HG03432 (cell line): ENCODE measurements at regions not wholly inside any gene's neighbourhood (a gene's known extent, or its start where the extent isn't known, plus 50 kb on each side); places are given as distances from the start of the nearest gene placed in this dataset.

Experiments
- ATAC-seq: cut with Tn5 transposase; IDR thresholded peaks from one replicate; pipeline ENCODE4 v1.9.1; 2021; ENCODE audit warnings: mild to moderate bottlenecking, moderate library complexity; ENCODE audit not compliant: unreplicated experiment

DNA sequence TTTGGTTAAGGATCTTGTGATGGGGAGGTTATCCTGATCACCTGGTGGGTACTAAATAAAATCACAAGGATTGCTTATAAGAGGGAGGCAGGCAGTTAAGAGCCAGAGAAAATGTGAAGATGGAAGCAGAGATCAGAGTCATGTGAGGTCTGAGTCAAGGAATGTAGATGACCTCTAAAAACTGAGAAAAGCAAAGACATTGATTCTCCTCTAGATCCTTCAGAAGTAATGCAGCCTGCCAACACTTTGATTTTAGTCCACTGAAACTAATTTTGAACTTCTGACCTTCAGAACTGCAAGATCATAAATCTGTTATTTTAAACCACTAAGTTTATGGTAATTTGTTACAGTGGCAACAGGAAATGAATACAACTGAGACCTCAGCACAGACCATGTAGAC, 499.0 kb downstream of the GADD45G start:
- no peak for ATAC-seq

DNA sequence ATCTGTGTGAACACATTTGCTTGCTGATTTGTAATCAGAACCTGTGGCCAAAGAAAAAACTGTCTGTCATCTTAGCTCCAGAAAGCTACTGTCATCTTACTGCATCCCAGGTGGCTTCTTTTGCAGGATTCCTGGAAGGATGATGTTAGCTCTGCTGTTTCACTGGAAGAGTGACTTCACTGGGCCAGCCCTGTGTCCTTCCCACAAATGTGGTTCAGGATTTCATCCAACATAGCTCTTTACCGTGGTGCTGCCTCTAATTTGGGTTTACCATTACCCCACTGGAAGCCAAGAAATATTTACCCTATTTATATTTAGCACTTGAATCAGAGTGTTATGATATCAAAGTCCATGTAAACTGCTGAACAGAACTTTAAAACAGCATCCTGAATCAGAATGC, 501.0 kb downstream of the GADD45G start:
- no peak for ATAC-seq

DNA sequence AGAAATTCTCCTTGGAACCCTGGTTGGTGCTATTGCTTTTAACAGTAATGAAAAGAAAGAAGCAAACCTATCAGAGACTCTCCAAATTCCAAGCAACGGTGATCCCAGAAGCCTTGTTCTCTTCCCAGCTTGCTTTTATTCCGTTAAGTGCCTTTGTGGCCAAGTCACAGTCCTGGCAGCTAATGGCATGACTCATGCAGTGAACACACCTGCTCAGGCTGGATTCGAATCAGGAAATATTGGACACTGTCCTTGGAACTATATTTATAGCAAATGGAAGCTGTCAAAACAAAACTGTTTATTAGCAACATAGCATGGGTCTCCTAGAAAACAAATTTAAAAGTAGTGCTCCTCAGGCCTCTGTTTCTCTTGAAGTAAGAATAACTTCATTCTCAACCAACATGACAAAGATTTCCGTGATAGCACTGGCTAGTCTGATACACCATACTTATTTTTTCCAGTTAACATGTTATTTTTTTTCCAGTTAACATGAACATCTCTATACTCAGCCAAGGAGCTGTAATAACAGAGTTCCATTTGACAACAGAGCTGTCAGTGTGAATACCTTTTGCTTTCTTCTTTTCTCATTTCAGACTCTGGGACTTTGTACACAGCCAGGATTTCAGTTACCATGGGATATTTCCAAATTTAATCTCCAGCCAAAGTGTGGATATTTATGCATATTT, 502.4 kb downstream of the GADD45G start:
- no peak for ATAC-seq

DNA sequence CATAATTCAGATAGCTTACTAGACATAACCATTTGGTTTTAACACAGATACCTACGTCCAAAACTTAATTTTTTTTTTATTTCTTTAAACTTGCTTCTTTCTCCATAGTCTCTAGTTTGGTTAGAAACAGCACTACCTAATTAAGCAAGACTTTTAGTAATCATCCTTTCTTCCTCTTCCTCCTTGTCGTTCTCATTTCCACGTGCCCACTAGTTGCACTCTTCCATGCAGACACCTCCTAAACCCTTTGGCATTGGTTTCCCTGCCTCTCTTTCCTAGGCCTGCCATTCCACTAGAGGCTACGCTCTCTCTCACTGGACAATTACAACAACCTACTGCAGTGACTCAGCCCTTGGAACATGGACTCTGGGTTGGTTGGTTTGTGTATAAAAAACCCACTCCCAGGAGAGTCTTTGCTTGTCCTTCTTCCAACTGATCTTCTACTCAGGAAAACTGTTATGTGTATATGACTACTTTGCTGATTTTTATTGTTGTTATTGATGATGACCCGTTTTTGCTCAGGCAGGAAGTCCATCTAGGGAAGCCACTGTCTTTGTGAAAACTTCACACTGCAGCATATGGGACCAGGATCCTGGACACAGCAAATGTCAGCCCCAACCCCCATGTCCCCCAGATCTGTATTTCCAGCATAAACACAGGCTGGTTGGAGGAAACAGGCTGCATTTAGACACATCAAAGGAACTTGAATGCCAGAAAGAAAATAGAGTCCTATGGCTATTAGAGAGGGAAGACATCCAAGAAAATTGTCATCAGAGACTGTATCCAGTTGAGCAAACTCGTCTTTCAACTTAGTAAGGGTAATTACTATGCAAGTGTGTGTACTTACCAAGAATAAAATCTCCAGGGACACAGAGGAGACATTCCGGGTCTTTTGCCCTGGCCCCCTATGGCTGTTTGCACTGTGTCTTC, 503.2 kb downstream of the GADD45G start:
- ATAC-seq = no peak

DNA sequence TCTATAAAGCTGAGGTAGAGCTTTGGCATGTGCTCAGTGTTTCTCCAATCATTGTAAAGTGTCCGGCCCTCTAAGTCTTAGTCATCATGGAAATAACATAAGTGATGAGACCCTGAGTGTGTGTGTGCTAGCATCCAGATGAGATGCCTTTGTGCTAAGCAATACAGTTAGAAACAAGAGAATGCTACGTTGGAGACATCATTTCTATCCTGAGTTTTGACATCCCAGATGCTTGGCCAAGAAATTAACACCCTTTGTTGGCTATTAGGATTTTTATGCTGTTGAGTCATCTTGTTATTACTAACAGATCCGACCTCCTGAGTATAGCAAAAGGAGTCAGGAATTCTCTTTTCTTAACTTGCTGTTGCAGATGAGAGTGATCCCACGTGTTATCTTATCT, 508.0 kb downstream of the GADD45G start:
- no peak for ATAC-seq

DNA sequence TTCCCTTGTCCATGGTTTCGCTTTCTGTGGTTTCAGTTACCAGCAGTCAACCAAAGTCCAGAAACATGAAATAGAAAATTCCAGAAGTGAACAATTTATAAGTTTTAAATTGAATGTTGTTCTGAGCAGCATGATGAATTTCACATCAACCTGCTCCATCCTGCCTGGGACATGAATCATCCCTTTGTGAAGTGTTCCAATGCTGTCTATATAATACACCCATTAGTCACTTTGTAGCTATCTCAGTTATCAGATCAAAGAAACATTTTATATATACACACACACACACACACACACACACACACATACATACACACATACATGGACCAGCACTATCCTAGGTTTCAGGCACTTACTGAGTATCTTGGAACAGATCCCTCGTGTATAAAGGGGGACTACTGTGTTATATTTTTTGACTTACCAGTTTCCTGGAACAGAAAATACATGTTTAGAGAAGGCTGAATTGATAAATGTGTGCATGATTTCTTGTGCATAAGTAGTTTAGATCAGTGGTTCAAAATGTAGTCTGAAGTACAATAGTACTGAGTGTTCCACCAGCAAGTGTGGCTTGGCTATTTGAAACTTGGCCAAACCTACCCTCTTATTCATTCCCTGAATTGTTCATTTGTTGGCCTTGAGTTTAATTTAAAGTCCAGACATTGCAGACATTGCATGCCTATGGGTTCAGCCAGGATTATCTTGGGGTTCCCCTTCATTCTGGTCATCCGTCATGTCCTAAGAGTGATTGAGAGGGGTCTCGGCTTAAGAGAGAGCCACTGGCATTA, 510.0 kb downstream of the GADD45G start:
- no peak for ATAC-seq

DNA sequence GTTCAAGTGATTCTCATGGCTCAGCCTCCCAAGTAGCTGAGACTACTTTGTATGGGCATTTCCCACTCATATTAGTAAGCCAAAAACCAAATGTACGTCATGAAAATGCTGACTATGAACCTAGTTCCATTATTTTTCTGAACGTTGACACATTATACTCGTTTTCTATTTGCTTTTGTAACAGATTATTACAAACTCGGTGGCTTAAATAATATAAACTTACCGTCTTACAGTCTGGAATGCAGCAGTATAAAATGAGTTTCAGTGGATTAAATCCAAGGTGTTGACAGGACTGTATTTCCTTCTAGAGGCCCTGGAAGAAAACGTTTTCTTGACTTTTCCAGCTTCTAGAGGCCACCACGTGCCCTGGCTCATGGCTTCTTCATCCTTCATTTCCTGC, 517.0 kb downstream of the GADD45G start:
- ATAC-seq = no peak

DNA sequence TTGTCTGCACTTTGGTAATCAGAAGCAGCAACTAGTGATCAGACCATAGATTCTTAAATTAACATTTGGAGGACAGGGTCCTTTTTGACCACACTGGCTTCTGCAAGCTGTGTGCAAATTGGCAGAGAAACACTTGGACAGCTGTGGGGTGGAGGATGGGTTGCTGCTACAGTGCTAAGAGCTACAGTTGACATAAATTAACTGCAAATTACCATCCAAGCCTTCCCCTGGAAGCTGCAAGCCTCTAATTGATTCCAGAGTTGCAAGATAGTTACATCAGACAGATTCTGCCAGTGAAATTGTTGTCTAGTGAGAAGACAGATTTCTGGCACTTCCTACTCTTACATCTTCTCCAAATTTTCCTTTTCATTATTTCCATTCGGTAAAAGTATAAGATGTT, 517.7 kb downstream of the DIRAS2 start:
- ATAC-seq = no peak

DNA sequence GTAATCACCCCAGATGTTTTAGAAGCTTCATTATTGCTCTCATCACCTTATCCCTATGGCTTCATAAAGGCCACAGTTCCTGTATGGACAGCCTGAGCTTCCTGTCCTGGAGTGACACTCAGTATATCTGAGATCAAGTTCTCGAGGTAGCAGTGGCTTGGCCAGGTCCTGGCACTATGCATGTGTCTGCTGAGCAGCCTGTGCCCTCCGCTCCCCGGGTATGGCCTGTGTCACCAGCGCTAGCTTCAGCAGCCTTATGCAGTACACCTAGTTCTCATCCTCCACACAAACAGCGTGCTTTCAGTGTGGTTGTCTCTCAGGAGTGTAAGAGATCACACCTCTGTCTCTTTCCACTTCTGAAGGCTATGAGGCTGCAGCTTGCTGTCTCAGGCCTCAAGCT, 514.7 kb downstream of the DIRAS2 start:
- ATAC-seq = no peak

DNA sequence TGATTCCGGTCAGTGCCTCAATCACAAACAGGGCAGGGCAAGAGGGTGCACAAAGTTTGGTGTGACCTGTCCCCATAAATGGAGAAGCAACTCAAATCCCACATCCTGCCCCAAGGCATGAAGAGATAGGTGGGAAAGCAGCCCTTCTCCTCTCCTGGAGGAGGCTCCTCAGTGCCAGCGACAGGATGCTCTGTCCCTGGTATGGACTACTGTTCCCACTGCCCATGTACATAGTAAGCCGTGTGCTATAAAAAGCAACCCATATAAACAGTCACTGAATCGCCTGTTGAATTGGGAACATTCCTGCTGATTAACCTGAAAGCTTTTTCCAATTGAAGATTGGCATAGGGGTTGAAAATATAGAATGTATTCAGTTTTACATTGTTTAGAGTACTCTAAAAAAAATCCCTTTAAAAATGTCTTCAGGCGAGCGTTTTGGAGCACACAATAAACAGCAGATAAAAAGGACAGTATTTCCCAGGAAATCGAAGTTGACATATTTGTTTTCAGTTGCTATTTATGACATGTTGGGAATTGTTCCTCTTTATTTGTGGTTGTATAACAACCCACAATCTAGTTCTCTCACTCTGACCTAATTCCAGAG, 513.9 kb downstream of the DIRAS2 start:
- ATAC-seq = no peak

DNA sequence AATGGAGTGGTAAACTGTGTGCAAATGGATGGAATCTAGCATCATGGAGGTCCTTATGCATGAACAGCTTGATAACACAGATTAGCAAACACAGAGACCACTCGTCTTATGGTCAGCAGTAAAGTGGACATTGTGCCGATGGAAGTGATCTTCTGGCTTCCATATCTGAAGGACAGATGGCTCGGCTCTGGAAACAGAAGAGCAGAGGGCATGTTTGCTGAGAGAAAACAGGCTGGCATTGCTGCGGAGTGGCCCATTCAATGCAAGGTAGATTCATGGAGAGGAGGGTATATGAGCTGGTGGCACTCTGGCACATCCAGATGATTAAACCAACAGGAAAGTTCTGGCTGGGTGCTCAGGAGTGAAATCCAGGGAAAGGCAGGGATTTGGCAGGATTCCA, 513.2 kb downstream of the DIRAS2 start:
- no peak for ATAC-seq

DNA sequence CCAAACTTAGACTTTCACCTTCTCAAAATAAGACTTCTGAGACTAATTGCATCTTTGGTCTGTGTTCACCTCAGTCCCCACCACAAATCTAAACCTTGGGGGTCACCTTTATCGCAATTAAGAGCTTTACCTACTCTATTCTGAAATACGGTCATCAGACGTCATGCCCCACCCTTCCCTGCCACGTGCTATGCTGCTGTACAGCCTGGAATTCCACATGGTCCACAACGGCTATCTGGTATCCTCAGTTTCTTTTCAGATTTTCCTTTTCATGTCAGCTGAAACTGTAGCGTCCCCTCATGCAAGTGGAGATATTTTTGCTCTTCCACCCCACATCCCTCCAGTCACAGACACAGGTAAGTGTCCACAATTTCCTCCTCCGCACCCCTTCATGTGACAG, 511.1 kb downstream of the DIRAS2 start:
- ATAC-seq = no peak

DNA sequence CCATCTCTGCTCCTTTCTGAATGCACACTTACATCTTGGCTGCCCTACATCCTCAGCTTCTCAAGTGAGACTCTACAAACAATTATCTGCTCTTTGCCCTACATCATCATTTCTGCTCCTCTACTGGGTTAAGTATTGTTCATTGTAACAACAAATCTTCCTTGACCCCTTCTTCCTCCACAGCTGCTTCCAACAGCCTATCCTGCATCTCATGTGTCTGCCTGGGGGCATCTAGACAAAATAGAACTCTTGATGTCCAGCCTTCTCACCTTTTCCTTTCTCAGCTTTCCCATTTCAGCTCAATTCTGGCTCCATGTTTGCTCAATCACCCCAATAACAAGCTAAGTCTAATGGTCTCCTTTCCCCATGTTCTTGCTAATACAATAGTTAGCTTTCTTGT, 509.8 kb downstream of the DIRAS2 start:
- ATAC-seq = no peak

DNA sequence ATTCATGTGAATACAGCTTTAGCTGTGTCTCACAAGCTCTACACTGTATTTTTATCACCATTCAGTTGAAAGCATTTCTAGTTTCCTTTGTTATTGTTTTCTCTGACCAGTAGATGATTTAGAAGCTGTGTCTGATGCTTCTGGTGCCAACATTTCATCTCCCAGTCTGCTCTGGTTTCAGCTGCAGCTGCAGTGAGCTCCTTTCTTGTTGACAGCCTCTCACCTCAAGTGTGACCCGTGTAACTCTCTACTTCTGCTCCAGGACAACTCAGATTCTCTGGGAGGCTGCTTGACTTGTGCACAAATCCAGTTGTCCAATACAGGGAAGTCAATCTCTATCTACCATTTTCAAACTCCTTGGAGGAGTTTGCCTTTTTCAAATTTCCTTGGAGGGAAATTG, 504.8 kb downstream of the DIRAS2 start:
- ATAC-seq = no peak

DNA sequence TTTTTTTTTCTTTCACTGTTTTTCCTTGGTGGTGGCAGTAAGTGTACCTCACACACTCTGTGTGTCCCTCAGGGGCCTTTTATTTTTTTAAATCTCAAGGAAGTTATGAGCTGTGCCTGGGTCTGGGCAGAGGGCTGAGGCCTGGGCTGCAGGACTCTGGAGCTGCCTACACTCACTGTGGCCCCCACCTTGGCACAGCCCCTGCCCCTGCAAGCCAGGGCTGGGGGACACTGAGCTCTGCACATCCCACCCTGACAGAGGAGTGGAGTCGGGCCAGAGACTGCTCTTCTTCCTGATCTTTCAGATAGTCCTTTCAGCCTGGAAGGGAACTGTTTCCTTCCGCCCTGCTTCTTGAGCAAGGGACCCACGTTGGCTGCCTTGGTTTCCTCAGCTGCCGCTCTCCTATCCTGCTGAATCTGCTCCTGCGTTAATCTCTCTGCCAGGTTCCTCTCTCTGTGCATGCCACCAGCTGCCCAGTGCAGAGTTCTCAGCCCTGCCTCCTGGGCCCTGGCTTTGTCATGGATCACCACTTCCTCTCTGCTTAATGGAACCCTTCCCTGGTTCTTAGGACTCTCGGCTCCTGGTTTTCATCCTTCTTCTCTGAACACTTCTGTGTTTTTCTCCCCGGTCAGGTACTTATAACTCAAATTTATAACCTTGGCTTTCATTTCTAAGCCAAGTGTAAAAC, 502.3 kb downstream of the DIRAS2 start:
- no peak for ATAC-seq

DNA sequence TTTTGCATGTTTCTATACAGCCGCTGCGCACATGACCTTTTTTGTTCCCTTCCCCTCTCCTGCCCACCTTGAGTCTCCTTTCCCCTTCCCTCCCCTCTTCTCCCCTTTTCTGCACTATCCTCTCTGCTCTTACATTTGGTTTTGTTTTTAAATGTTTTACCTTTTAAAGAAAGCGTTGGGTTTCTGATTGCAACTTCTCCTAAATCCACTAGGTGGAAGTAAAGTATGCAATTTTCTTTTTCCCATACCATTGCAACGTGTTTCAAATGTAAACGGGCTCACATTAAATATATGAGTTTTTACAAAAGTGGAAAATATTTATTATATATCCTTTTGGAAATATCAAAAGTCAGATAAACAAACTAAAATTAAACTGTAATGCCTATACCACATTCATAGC, 500.9 kb downstream of the DIRAS2 start:
- ATAC-seq = no peak

DNA sequence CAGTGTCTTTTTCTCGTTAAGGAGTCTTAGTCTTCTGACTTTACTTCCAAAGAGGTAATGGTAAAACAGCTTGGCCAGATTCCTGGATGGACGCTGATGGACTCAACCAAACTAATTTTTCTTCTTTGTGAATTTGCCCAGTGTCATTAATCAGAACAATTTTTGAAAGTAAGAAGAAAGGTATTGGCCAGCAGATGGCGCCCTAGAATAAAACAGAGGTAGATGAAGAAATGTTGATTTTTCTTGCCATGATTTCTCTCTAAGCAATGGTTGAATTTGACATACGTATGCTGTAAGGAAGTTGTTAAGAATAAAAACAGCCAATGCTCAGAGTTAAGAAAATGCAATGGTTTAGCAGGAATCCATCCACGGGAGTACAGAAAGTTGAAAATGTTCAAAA, 500.0 kb downstream of the DIRAS2 start:
- no peak for ATAC-seq

DNA sequence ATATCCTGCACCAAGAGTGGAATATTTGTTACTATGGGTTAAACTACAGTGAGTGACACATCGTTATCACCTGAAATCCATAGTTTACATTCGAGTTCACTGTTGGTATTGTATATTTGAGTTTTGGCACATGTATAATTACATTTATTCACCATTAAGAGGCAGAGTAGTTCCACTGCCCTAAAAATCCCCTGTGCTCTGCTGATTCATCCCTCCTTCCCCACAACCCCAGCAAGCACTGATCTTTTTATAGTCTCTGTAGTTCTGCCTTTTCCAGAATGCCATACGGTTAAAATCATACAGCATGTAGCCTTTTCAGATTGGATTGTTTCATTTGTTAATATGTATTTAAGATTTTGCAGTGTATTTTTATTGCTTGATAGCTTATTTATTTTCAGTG, 495.2 kb downstream of the DIRAS2 start:
- no peak for ATAC-seq

DNA sequence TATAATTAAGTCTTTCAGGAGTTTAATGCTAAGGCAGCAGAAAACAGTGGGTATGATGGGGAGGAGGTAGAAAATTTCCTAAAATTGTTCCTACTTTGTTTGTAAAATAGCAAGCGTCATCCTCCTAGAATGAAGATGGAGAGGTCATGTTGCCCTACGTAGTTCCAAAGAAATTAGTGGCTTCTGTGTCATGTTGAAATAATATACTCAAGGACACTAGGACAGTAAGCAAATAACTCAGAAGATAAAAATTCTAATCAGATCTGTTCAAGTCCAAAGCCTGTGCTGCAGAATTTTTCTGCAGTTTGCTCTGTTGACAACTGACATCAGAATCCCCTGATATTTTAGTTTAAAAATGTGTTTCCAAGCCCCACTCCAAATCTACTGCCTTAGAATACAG, 486.3 kb downstream of the DIRAS2 start:
- ATAC-seq = no peak

DNA sequence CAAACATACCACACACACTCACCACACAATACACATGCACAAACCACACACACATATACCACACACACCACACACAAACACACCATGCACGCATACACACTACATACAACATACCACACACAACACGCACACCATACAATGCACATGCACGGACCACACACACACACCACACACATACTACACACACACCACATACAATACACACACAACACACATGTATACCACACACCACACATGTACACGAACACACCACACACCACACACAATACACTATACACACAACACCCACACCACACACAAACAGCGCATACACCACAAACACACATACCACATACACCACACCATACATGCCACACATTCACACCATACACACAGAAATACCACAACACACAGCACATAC, 480.3 kb downstream of the DIRAS2 start:
- ATAC-seq = no peak

DNA sequence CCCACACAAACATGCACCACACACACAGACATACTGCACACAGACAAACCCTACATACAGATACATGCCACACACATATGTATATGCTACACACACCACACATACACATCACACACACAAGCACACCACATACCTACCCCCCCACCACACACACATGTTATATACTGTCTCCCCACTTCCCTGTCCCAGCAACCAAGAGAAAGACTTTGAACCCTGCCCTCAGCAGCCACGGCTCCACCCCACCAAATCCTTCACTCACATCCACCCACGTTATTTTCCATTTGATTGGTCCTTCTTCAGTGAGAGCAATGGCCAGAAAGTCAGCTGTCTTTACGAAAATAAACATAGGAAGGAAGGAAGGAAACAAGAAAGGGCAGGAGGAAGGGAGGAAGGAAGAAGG, 479.8 kb downstream of the DIRAS2 start:
- no peak for ATAC-seq
